Glomerular endothelial cell (primary cell): ENCODE measurements at regions not wholly inside any gene's neighbourhood (a gene's known extent, or its start where the extent isn't known, plus 50 kb on each side); places are given as distances from the start of the nearest gene placed in this dataset.
"Not testable (repeated sequence)": the region's sequence is repeated elsewhere in the genome, so short reads cannot be mapped to it uniquely, and the experiment has no call there.

Experiments used
- DNase-seq: peaks from one replicate; pipeline ENCODE4 v3.0.0-alpha.2; 2011; ENCODE audit warnings: low read depth, low spot score; ENCODE audit errors: extremely low read depth

DNA sequence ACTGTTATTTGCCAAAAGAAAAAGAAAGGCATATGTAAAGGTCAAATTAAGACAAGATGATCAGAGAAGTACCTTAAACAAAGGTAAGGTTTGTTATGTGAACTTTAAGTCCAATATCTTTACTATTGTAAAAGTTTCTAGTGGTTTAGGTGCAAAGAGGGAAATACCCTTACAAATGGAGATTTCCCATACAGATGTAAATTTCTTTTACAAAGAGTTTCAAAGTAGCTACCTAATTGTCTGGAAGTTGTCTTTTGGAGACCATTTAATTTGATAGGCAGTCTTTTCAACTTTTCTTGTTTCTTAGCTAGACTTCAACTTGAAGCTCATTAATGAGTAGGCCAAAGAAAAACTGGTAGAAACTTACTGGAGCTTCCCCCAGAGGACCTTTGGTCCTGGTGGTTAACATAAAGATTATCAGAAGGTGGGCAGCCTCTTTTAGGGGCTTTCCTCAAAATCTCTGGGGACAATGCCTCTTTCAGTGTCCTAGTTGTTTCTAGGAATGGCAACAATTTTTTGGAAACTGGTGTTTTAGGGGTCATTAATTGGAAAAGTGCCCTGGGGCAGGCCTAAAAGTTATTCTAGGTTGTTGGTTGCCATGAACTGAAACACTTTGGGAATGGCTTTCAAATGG lies 297.3 kb downstream of the GUCY2F start:
- DNase-seq: no peak

DNA sequence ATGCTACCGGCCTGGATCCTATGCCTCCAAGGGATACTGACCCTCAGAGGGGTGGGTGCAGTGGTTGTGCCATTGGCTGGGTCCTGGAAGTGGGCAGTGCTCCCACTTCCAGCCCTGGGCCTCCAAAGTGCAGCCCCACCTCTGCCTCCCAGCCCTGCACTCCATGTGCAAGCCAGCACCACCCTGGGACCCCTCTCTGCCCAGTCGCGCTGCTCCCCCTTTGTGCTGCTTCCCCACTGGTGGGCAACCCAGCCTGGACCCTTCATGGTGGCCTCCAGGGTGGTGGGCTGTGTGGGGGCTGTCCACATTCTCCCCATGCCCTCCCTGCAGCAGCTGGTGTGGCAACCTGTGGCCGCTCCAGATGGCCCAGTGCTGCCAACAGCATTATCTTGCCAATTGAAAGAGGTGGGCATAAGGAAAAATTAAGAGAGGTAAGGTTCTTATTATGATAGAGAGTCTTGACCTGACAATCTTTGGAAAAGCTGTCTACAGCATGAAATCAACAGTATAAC lies 309.7 kb downstream of the GUCY2F start:
- DNase-seq: no peak

DNA sequence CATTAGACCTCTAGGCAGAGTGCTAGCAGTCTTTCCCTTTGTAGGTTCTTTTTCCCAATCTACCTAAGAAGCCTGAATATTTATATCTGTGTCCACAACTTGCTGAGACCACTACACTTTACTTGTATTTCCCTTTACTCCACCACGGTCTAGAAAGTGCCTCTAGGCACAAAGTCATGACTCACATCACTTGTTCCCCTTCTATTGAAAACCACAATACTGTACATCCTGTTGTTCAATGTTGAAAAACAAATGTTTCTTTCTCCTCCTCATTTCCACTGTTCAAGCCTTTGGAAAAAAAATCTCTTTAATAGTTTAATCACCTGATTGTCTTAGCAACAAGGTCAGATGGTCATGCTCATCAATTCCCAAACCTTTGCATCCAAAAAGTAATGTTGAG lies 326.7 kb downstream of the GUCY2F start:
- no peak for DNase-seq

DNA sequence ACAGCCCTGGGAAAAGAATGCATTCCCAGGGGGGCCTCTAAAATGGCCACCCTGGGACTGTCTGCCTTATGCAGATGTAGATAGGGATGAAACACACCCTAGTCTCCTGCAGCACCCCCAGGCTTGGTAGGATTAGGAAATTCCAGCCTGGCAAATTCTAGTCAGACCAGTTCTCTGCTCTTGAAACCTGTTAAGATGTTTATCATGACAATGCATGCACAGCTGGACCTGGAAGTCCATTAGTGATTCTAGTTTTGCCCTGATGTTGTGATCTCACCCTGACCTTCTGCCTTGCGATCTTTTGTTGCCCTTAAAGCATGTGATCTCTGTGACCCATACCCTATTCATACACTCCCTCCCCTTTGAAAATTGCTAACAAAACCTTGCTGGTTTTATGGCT lies 337.7 kb downstream of the GUCY2F start:
- DNase-seq: not testable (repeated sequence)

DNA sequence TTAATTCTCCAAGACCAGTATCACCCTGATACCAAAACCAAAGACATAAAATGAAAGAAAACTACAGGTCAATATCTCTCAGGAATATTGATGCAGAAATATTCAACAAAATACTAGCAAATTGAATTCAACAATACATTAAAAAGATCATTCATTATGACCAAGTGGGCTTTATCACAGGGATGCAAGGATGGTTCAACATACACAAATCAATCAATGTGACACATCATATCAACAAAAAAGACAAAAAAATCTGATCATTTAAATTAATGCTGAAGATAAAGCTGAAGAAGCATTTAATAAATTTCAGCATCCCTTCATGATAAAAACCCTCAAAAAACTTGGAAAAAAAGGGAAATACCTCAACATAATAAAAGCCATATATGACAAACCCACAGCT lies 341.4 kb downstream of the GUCY2F start:
- DNase-seq: no peak

DNA sequence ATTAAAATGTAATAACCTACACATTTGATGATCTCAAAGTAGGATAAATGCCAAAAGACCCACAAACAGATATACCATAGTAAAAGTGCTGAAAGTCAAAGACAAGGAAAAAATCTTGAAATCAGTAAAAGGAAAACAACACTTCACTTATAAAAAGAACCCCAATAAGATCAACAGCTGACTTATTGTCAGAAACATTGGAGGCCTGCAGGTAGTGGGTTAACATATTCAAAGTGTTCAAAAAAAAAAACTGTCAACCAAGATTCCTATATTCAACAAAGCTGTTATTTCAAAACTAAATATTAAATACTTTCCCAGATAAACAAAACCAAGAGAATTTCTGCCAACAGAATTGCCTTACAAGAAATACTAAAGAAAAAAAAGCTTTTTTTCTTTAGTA lies 347.1 kb downstream of the GUCY2F start:
- no peak for DNase-seq

DNA sequence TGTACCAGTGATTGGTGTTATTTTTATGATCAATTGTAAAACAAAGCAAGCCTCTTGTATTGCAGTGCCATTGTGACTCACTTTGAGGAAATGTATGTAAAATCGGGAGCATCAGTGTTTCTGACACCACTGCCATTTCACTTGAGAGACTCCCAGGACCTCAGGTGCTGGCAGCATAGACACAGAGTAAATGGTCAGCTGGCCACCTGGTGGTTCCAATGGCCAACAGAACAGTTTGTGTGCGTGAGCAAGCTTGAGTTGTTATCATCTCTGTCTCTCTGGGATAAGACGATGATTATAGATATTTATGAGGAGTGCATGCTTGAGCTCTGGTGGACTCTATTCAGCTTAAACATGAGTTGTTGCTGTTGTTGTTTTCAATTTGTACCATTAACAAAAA lies 356.6 kb downstream of the GUCY2F start:
- DNase-seq: no peak

DNA sequence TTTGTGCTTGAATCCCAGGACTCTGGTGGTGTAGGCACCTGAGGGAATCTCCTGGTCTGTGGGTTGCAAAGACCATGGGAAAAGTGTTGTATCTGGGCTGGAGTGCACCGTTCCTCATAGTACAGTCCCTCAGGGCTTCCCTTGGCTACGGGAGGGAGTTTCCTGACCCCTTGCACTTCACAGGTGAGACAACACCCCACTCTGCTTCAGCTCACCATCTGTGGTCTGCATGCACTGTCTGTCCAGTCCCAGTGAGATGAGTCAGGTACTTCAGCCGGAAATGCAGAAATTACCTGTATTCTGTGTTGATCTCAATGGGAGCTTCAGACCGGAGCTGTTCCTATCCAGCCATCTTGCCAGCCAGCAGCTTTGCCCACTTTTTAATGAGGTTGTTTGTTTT lies 353.0 kb upstream of the IRS4 start:
- DNase-seq: no peak

DNA sequence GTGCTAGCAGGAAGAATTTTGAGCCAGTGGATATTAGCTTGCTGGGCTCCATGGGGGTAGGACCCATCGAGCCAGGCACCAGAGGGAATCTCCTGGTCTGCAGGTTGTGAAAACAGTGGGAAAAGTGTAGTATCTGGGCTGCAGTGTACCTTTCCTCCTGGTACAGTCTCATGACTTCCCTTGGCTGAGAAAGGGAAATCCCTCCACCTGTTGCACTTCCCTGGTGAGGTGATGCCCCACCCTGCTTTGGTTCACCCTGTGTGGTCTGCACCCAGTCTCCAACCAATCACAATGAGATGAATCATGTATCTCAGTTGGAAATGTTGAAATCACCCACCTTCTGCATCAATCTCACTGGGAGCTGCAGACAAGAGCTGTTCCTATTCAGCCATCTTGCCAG lies 341.4 kb upstream of the IRS4 start:
- DNase-seq: no peak

DNA sequence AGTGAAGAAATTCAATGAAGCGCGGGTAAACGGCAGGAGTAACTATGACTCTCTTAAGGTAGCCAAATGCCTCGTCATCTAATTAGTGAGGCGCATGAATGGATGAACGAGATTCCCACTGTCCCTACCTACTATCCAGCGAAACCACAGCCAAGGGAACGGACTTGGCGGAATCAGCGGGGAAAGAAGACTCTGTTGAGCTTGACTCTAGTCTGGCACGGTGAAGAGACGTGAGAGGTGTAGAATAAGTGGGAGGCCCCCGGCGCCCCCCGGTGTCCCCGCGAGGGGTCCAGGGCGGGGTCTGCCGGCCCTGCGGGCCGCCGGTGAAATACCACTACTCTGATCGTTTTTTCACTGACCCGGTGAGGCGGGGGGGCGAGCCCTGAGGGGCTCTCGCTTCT lies 317.8 kb upstream of the IRS4 start:
- not testable (repeated sequence) for DNase-seq

DNA sequence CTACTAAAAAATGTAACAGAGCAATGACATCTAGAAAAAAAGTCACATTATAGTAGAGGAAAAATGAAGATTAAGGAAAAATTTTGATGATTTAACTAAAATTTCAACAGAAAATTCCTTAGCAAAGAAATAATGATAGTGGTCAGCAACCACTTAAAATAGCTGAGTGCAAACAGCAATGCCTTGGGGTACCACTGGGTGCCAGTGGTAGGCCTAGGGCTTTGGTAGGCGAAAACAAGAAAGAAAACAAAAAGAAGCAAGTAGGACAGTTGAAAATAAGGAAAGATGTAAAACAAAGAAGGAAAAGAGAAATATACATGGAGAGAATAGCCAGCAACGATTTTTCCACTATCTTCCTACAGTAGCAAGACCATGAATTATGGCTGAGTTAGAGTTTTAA lies 313.5 kb upstream of the IRS4 start:
- no peak for DNase-seq

DNA sequence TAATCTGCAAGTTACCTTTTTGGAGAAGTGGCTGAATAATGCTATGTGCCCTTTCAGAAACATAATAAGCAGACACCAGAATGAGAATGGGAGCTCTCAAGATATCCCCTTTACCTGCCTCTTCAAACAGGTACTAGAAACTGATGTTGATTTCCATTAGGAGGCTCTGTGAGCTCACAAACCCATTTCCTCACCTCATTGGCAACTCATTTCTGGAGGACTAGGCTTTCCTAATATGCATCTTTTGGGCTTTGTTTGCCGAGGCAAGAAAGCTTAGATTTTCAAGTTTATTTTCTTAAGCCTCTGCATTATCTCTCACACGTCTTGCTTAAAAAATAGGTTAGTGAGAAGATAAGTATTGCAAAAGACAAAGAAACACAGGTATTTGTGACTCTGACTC lies 313.1 kb upstream of the IRS4 start:
- no peak for DNase-seq

DNA sequence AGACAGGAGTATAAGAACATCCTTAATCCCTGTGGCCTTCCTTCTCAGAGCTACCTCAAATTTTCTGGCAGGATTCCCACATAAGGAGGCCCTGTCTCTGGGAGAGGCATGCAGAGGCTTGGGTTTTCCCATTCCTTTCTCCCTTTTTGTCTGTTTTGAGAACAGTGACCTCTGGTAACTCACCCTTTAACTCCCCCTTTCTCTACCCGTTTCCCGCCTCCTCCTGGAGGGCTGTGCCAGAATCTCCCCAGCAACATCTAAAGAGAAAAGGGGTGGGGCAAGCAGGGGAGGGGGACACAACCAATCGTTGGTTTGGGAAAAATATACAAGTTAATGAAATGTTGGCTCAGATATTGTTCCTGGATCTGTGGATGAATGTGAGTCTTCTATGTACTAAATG lies 303.7 kb upstream of the IRS4 start:
- DNase-seq: no peak

DNA sequence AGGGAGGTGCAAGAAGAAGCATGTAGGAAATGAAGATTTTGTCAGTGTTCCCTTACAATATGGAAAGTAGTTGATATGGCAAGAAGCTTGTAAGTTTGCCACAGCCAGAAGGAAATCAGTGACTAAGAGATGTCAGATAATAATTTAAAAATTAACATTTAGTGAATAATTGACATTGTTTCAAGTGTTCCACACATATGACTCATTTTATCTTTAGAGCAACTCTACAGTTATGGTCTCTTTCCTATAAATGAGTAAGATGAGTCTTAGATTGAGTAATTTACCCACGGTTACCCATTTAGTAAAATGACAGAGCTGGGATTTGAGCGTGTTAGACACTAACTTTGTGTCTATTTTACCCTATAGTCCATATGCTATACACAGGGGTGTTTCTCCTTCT lies 300.3 kb upstream of the IRS4 start:
- no peak for DNase-seq

DNA sequence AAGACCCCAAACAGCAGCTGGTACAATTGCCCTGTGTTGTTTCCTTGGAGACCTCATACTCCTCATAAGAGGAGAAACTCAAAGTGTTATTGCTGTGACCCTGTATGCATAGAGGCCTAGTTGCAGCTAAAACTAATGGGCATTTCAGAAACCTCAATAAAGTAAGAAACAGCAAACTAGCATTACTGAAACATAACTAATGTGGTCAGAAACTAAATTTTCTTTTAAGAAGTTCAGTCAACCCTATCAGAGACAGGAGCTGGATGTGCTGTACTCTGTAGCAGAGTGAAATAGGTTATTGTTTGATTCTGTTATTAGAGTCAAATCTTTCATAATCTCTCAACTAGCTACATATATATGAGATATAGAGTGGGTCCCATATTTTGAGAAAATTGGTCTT lies 257.5 kb upstream of the IRS4 start:
- DNase-seq: no peak

DNA sequence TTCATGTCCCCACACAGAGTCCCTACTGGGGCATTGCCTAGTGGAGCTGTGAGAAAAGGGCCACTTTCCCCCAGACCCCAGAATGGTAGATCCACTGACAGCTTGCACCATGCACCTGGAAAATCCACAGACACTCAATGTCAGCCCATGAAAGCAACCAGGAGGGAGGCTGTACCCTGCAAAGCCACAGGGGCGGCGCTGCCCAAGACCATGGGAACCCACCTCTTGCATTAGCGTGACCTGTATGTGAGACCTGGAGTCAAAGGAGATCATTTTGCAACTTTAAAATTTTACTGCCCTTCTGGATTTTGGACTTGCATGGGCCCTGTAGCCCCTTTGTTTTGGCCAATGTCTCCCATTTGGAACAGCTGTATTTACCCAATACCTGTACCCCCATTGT lies 236.5 kb upstream of the IRS4 start:
- DNase-seq: not testable (repeated sequence)

DNA sequence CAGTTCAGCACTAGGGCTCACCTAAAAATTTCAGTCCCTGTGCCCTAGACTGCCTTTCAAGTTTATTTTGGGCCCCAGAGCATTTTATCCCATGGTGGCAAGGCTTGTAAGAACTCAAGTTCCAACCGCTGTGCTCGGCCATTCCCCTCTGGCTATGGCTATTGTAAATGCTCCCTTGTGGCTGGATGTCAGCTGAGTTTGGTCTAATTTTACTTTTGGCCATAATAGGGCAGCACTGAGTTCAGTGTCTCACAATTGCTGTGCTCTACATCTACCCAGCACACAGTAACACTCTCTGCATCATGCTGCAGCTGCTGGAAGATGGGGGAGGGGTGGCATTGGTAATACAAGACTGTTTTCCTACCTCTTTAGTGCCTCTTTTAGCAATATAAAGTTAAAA lies 210.8 kb upstream of the IRS4 start:
- DNase-seq: no peak

DNA sequence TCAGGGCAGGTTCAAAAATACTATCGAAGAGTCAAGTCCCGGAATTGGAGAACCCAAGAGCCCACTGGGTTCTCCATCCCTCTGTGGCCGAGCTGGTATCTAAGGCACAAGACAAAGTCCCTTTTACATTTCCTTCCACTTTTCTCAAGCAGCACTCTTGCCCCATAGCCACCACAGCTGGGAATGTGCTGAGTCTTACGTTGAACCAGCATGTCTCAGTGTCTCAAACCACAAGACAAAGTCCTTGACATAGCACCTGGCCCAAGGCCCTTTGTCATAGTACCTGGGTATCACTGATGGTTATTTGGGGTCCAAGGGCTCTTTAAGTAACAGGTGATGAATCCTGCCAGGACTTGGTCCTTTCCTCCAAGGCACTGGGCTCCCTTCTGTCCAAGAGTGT lies 210.2 kb upstream of the IRS4 start:
- DNase-seq: no peak

DNA sequence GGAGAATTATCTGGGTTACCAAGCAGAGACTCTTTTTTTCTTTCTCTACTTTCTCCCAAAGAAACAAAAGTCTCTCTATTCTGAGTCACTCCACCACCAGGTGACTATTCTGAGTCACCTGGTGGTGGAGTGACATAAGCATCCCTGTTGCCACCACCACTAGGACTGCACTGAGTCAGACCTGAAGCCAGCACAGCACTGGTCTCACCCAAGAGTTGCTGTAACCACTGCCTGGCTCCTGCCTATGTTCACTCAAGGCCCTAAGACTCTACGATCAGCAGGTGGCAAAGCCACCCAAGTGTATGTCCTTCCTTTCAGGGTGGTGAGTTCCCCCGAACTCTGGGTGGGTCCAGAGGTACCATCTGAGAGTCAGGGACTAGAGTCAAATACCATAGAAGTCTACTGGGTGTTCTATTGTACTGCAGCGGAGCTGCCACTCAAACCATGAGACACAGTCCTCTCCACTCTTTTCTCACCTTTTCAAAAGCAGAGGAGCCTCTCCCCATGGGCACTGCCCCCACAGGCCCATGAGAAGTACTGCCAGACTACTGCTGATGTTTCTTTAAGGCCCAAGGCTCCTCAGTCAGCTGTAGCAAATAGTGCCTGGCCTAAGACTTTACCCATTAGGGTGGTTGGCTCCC lies 209.6 kb upstream of the IRS4 start:
- no peak for DNase-seq

DNA sequence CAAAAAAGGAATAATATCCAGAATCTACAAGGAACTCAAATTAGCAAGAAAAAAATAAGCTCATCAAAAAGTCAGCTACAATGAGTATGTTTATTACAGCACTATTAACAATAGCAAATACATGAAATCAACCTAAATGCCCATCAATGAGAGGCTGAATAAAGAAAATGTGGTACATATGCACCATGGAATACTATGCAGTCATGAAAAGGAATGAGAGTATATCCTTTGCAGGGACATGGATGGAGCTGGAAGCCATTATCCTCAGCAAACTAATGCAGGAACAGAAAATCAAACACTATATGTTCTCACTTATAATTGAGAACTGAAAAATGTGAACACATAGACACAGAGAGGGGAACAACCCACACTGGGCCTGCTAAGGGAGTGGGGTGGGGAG lies 178.4 kb upstream of the IRS4 start:
- no peak for DNase-seq

DNA sequence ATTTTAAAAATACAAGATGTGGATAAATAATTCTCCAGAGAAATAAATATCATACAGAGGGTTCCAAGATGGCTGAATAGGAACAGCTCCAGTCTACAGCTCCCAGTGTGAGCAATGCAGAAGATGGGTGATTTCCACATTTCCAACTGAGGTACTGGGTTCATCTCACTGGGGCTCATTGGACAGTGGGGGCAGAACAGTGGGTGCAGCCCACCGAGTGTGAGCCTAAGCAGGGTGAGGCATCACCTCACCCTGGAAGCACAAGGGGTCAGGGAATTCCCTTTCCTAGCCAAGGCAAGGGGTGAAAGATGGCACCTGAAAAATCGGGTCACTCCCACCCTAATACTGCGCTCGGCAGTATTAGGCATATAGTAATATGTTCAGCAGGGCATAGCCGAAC lies 167.5 kb upstream of the IRS4 start:
- not testable (repeated sequence) for DNase-seq

DNA sequence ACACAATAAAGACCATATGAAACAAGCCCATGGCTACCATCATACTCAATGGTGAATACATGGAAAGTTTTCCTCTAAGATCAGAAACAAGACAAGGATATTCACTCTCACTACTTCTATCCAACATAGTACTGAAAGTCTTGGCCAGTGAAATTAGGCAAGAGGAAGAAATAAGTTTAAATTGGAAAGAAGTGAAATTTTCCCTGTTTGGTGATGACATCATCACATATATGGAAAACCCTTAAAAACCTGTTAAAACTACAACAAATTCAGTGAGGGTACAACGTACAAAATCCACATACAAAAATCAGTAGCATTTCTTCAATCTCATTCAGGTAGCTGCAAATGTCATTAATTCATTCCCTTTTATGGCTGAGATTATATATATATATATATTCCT lies 164.0 kb upstream of the IRS4 start:
- no peak for DNase-seq

DNA sequence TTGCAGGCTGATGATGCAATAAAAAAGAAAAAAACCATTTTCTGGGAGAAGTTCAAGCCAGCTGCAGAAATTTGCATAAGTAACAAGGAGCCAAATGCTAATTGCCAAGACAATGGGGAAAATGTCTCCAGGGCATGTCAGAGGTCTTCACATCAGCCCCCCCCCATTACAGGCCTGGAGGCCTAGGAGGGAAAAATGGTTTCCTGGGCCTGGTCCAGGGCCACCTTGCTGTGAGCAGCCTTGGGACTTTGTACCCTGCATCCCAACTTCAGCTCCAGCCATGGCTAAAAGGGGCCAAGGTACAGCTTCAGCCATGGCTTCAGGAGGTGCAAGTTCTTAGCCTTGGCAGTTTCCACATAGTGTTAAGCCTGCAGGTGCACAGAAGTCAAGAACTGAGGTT lies 160.0 kb upstream of the IRS4 start:
- not testable (repeated sequence) for DNase-seq
